Astrocyte (in vitro differentiated cells and primary cell): ENCODE measurements at regions not wholly inside any gene's neighbourhood (a gene's known extent, or its start where the extent isn't known, plus 50 kb on each side); places are given as distances from the start of the nearest gene placed in this dataset.
"Not testable (repeated sequence)": the region's sequence is repeated elsewhere in the genome, so short reads cannot be mapped to it uniquely, and the experiment has no call there.

ENCODE experiments used
- CTCF ChIP-seq: IDR thresholded peaks from 2 replicates; pipeline ENCODE4 v1.5.1; 2011; ENCODE audit warnings: low read depth, mild to moderate bottlenecking, inconsistent platforms, low read length, moderate library complexity; ENCODE audit not compliant: insufficient read depth
- EZH2 ChIP-seq: IDR thresholded peaks from 2 replicates; pipeline ENCODE4 v1.6.1; 2012; ENCODE audit warnings: mild to moderate bottlenecking, low read length, inconsistent platforms; ENCODE audit not compliant: insufficient read depth

GRCh38 chr4:54409270-54409817 lies 180.3 kb downstream of the PDGFRA start:
- not testable (repeated sequence) for TF ChIP-seq EZH2, CTCF
